ENCODE measurements at regions not wholly inside any gene's neighbourhood (a gene's known extent, or its start where the extent isn't known, plus 50 kb on each side); places are given as distances from the start of the nearest gene placed in this dataset.

DNA sequence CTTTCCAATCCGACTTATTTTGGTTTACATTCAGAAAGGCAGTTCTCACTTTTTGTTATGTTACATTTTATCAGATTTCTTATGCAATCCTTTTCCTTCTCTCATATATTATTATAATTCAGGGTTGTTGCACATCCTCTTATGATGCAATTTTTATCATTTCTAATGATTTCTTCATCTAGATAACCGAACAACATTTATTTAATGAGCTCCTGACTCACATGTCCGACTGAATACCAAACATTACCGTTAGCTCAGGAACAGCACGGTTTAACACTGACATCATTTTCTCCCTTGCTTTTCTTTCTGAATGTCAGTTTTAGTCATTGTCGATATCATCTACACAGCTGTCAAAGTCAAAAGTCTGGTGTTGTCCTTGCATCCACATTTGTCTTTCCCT, 199.2 kb downstream of the BCHE start:
- H3K4me3 ChIP-seq = no peak overlapping the region
- TF ChIP-seq POLR2A (IDR thresholded peaks at IDR 0.05) (no peak), EP300 (IDR thresholded peaks at IDR 0.05) (no peak)
- TF ChIP-seq, protein P1, sequence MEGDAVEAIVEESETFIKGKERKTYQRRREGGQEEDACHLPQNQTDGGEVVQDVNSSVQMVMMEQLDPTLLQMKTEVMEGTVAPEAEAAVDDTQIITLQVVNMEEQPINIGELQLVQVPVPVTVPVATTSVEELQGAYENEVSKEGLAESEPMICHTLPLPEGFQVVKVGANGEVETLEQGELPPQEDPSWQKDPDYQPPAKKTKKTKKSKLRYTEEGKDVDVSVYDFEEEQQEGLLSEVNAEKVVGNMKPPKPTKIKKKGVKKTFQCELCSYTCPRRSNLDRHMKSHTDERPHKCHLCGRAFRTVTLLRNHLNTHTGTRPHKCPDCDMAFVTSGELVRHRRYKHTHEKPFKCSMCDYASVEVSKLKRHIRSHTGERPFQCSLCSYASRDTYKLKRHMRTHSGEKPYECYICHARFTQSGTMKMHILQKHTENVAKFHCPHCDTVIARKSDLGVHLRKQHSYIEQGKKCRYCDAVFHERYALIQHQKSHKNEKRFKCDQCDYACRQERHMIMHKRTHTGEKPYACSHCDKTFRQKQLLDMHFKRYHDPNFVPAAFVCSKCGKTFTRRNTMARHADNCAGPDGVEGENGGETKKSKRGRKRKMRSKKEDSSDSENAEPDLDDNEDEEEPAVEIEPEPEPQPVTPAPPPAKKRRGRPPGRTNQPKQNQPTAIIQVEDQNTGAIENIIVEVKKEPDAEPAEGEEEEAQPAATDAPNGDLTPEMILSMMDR (IDR thresholded peaks at IDR 0.05) = no peak
- no peak for DNase-seq
- no peaks in the 10 kb centered on the region for H3K36me3 ChIP-seq
- no peaks in the 10 kb centered on the region for H3K4me1 ChIP-seq (ENCODE audit: insufficient read depth)
- H3K27me3 ChIP-seq = no peaks in the 10 kb centered on the region
- no peaks in the 10 kb centered on the region for H3K9me3 ChIP-seq
- 80 to 92% (median 82%) methylated on average over 6 of the region's 6 CpGs for WGBS, 3 donors
- H3K27ac ChIP-seq = no peak overlapping the region
- intact Hi-C loops (cut with DNase I) = no loop called here

DNA sequence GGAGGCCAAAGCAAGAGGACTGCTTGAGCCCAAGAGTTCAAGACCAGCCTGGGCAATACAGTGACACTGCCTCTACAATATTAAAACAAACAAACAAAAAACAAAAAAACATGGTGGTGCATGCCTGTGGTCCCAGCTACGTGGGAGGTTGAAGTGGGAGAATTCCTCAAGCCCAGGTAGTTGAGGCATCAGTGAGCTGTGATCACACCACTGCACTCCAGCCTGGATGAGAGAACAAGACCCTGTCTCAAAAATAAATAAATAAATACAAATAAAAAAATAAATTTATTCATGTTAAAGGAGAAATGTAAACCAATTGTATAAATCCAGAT, 200.6 kb downstream of the BCHE start:
- WGBS, 3 donors = 82 to 93% (median 87%) methylated on average over 1 of the region's 1 CpG
- Histone ChIP-seq H3K4me1 (ENCODE audit: insufficient read depth) (no peaks in the 10 kb centered on the region), H3K4me3 (no peak overlapping the region), H3K27me3 (no peaks in the 10 kb centered on the region), H3K27ac (no peak overlapping the region), H3K36me3 (no peaks in the 10 kb centered on the region), H3K9me3 (no peaks in the 10 kb centered on the region)
- no peak for TF ChIP-seq POLR2A (IDR thresholded peaks at IDR 0.05)
- TF ChIP-seq, protein P1 (IDR thresholded peaks at IDR 0.05) = no peak
- no peak for TF ChIP-seq EP300 (IDR thresholded peaks at IDR 0.05)
- intact Hi-C loops (cut with DNase I) = no loop called here
- DNase-seq = no peak

GRCh38 chr3:165635791-165636683, 201.2 kb downstream of the BCHE start:
- H3K4me1 ChIP-seq (ENCODE audit: insufficient read depth) = no peaks in the 10 kb centered on the region
- H3K4me3 ChIP-seq = no peak overlapping the region
- TF ChIP-seq EP300 (IDR thresholded peaks at IDR 0.05) = no peak
- TF ChIP-seq, protein P1 (IDR thresholded peaks at IDR 0.05) = no peak
- TF ChIP-seq POLR2A (IDR thresholded peaks at IDR 0.05) = no peak
- H3K36me3 ChIP-seq = no peaks in the 10 kb centered on the region
- no peaks in the 10 kb centered on the region for H3K27me3 ChIP-seq
- no peaks in the 10 kb centered on the region for H3K9me3 ChIP-seq
- no peak for DNase-seq
- WGBS, 3 donors = 80 to 85% (median 82%) methylated on average over 5 of the region's 5 CpGs
- intact Hi-C loops (cut with DNase I) = no loop called here
- H3K27ac ChIP-seq = no peak overlapping the region

DNA sequence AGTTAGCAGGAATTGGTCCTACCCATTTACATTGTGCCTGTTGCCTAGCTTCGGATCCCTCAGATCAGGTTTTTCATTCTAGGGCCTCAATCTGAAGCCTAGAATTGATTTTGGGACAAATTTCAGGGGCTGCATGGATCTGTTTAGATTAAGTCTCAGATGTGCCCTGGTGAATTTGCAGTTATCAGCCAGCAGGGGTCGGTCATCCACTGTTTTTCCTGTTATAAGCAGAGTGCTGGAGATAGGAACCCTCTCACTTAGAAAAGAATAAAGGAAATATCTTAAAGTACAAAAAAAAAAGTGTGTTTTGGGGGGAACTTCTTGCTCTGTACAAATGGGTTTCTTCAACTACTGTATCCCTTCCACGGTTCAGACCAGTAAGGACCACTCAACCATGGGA, 212.5 kb downstream of the BCHE start:
- no peak for DNase-seq
- intact Hi-C loops (cut with DNase I) = no loop called here
- no peaks in the 10 kb centered on the region for H3K4me1 ChIP-seq (ENCODE audit: insufficient read depth)
- H3K27ac ChIP-seq = no peak overlapping the region
- H3K9me3 ChIP-seq = no peaks in the 10 kb centered on the region
- H3K27me3 ChIP-seq = no peaks in the 10 kb centered on the region
- WGBS, 3 donors = 73 to 87% (median 78%) methylated on average over 3 of the region's 3 CpGs
- H3K36me3 ChIP-seq = no peaks in the 10 kb centered on the region
- H3K4me3 ChIP-seq = no peak overlapping the region
- TF ChIP-seq EP300 (IDR thresholded peaks at IDR 0.05) (no peak), POLR2A (IDR thresholded peaks at IDR 0.05) (no peak)
- TF ChIP-seq, protein P1 (IDR thresholded peaks at IDR 0.05) = no peak

Data from ovary (tissue), 7 donors.